ENCODE measurements at regions not wholly inside any gene's neighbourhood (a gene's known extent, or its start where the extent isn't known, plus 50 kb on each side); places are given as distances from the start of the nearest gene placed in this dataset.
"Not testable (repeated sequence)": the region's sequence is repeated elsewhere in the genome, so short reads cannot be mapped to it uniquely, and the experiment has no call there.

- DNase-seq (ENCODE audit: low read depth): no peak
- TF ChIP-seq CTCF (IDR thresholded peaks at IDR 0.05; ENCODE audit: insufficient read depth, low read depth, low read length, missing control alignments): no peak
- H3K4me3 ChIP-seq (ENCODE audit: low read depth, low read length): no peak overlapping the region
Observed at GRCh38 chr2:138877421-138877820, 97.2 kb upstream of the NXPH2 start.

GRCh38 chr2:138874251-138874650 is 94.1 kb upstream of the NXPH2 start:
- no peak overlapping the region for H3K4me3 ChIP-seq (ENCODE audit: low read depth, low read length)
- no peak for DNase-seq (ENCODE audit: low read depth)
- TF ChIP-seq CTCF (IDR thresholded peaks at IDR 0.05; ENCODE audit: insufficient read depth, low read depth, low read length, missing control alignments): no peak

- not testable (repeated sequence) for H3K4me3 ChIP-seq (ENCODE audit: low read depth, low read length); DNase-seq (ENCODE audit: low read depth)
Observed at GRCh38 chr2:138872116-138872515, 91.9 kb upstream of the NXPH2 start.

- no peak for DNase-seq (ENCODE audit: low read depth)
- TF ChIP-seq CTCF (IDR thresholded peaks at IDR 0.05; ENCODE audit: insufficient read depth, low read depth, low read length, missing control alignments): no peak
- no peak overlapping the region for H3K4me3 ChIP-seq (ENCODE audit: low read depth, low read length)
Observed at GRCh38 chr2:138871312-138871711, 91.1 kb upstream of the NXPH2 start.

GRCh38 chr2:138867341-138867740 is 87.2 kb upstream of the NXPH2 start:
- no peak for TF ChIP-seq CTCF (IDR thresholded peaks at IDR 0.05; ENCODE audit: insufficient read depth, low read depth, low read length, missing control alignments)
- DNase-seq (ENCODE audit: low read depth): no peak
- H3K4me3 ChIP-seq (ENCODE audit: low read depth, low read length): no peak overlapping the region

GRCh38 chr2:138866797-138867196 is 86.6 kb upstream of the NXPH2 start:
- DNase-seq (ENCODE audit: low read depth): no peak
- no peak for TF ChIP-seq CTCF (IDR thresholded peaks at IDR 0.05; ENCODE audit: insufficient read depth, low read depth, low read length, missing control alignments)
- no peak overlapping the region for H3K4me3 ChIP-seq (ENCODE audit: low read depth, low read length)

- no peak overlapping the region for H3K4me3 ChIP-seq (ENCODE audit: low read depth, low read length)
- no peak for TF ChIP-seq CTCF (IDR thresholded peaks at IDR 0.05; ENCODE audit: insufficient read depth, low read depth, low read length, missing control alignments)
- no peak for DNase-seq (ENCODE audit: low read depth)
Observed at GRCh38 chr2:138853761-138854160, 73.6 kb upstream of the NXPH2 start.

GRCh38 chr2:138853296-138853695 is 73.1 kb upstream of the NXPH2 start:
- H3K4me3 ChIP-seq (ENCODE audit: low read depth, low read length): no peak overlapping the region
- no peak for TF ChIP-seq CTCF (IDR thresholded peaks at IDR 0.05; ENCODE audit: insufficient read depth, low read depth, low read length, missing control alignments)
- DNase-seq (ENCODE audit: low read depth): no peak

All from GM12865 (cell line).